ENCODE measurements at regions not wholly inside any gene's neighbourhood (a gene's known extent, or its start where the extent isn't known, plus 50 kb on each side); places are given as distances from the start of the nearest gene placed in this dataset.
"Not testable (repeated sequence)": the region's sequence is repeated elsewhere in the genome, so short reads cannot be mapped to it uniquely, and the experiment has no call there.

DNA sequence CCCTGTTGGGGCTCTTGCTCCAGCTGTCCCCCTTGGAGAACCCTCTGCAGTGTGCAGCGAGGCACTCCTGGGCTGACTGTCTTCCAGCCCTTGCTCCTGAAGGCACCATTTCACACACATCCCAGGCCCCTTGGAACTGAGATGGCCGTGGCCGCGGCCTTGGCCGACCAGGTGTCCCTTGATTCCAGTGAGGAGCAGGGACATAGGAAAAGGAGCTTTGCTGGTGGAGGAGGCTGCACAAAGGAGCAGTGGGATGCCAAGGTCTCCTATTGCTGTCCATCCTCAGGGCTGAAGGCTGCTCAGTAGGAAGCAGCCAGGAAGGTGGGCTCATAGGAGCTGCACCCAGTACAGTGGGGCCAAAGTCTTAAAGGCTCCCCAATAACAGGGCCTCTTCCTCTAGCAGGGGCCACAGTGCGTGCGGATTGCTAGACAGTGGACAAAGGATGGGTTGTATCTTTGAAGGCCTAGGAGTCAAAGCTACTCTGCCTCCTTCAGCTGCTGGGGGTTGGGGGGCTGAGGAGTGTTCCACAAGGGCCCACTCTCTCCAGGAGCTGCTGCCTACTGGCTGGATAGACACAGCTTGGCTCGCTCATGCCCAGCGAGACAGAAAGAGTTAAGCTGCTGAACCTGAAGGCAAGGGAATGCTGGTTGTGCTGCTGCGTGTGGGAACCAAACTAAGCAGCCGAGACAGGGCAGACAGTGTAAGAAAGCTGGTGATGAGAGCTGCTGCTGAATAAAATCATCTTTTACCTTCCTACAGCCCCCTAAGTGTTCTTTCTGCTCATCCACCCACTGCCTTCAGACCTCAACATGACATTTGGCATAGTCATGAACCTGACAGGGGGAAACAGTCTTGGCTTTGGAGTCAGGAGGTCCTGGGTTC is 891.9 kb upstream of the ZNF722 start:
- TF ChIP-seq, protein P1, sequence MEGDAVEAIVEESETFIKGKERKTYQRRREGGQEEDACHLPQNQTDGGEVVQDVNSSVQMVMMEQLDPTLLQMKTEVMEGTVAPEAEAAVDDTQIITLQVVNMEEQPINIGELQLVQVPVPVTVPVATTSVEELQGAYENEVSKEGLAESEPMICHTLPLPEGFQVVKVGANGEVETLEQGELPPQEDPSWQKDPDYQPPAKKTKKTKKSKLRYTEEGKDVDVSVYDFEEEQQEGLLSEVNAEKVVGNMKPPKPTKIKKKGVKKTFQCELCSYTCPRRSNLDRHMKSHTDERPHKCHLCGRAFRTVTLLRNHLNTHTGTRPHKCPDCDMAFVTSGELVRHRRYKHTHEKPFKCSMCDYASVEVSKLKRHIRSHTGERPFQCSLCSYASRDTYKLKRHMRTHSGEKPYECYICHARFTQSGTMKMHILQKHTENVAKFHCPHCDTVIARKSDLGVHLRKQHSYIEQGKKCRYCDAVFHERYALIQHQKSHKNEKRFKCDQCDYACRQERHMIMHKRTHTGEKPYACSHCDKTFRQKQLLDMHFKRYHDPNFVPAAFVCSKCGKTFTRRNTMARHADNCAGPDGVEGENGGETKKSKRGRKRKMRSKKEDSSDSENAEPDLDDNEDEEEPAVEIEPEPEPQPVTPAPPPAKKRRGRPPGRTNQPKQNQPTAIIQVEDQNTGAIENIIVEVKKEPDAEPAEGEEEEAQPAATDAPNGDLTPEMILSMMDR (IDR thresholded peaks at IDR 0.05; ENCODE audit: unreplicated experiment), result no peak
- Mint-ChIP-seq H3K27me3 (ENCODE audit: low read depth) (no peaks in the 10 kb centered on the region), H3K4me3 (no peak overlapping the region), H3K4me1 (no peaks in the 10 kb centered on the region), H3K27ac (no peak overlapping the region), H3K9me3 (peaks cover 63% of the 10 kb centered on the region), H3K36me3 (peaks cover 8% of the 10 kb centered on the region)
- no peak for DNase-seq (ENCODE audit: low spot score in 2 of 2, unreplicated experiment in 2 of 2)

DNA sequence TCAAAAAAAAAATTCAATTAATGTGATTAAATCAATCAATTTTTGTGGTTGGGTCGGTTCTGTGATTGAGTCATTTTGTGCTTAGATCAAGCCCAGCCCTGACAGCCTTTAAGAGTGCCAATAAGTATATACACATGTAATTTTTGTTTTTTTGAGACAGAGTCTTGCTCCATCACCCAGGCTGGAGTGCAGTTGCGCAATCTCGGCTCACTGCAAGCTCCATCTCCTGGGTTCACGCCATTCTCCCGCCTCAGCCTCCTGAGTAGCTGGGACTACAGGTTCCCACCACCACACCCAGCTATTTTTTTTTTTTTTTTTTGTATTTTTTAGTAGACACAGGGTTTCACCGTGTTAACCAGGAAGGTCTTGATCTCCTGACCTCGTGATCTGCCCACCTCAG is 887.1 kb upstream of the ZNF722 start:
- H3K4me1 Mint-ChIP-seq; H3K27me3 Mint-ChIP-seq (ENCODE audit: low read depth); H3K27ac Mint-ChIP-seq; H3K36me3 Mint-ChIP-seq; H3K4me3 Mint-ChIP-seq; DNase-seq (ENCODE audit: low spot score in 2 of 2, unreplicated experiment in 2 of 2): not testable (repeated sequence)
- peaks cover 51% of the 10 kb centered on the region for H3K9me3 Mint-ChIP-seq

DNA sequence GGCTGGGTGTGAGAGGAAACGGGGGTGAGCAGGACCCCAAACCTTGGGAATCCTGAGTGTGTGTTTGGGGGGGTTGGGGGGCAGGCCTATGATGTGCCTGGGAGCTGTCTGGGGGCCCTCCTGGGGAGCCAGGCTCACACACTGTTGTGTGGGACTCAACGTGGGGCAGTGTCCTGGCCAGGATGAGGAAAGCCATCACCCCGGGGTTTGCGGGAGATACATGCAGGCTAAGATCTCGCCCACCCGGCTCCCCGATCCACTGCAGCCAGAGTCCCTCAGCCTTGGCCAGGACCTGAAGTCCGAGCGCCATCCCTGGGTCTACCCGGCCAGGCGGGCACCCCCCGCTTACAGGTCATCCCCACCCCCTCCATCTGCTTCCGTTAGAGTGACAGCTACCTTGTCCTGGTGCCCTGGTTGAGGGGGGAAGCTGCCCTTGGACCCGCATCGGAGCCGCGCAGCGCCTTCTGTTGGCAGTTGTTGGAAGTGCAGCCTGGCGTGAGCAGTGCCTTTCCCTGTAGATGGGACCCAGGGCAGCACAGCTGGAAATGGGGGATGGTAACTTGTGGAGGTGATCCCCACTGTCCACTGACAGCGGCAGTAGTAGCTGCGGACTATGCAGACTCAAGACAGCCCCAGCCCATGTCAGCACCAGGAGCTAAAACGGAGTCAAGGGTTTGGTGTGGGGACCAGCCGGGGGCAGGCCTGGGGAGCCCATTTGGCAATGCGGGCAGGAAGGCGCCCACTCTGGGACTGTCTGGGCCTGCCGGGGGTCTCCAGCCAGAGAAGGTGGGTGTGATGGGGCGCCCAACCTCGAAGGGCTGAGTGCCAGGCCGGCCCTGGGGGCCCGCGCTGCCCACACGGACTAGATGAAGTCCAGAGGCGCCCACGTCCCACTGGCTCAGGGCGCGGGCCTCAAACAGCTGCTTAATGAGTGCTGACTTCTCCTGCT is 885.6 kb upstream of the ZNF722 start:
- H3K27me3 Mint-ChIP-seq (ENCODE audit: low read depth), result no peaks in the 10 kb centered on the region
- no peak for DNase-seq (ENCODE audit: low spot score in 2 of 2, unreplicated experiment in 2 of 2)
- H3K4me1 Mint-ChIP-seq, result no peaks in the 10 kb centered on the region
- no peak overlapping the region for H3K4me3 Mint-ChIP-seq
- TF ChIP-seq, protein P1 (IDR thresholded peaks at IDR 0.05; ENCODE audit: unreplicated experiment), result peak; percentile 33
- peaks cover 48% of the 10 kb centered on the region for H3K9me3 Mint-ChIP-seq
- H3K27ac Mint-ChIP-seq, result no peak overlapping the region
- H3K36me3 Mint-ChIP-seq, result peaks cover 9% of the 10 kb centered on the region

GRCh38 chr7:63113713-63114285 is 884.9 kb upstream of the ZNF722 start:
- peaks cover 51% of the 10 kb centered on the region for H3K9me3 Mint-ChIP-seq
- DNase-seq (ENCODE audit: low spot score in 2 of 2, unreplicated experiment in 2 of 2), result no peak
- TF ChIP-seq, protein P1 (IDR thresholded peaks at IDR 0.05; ENCODE audit: unreplicated experiment), result no peak

GRCh38 chr7:63114371-63114985 is 884.2 kb upstream of the ZNF722 start:
- Mint-ChIP-seq H3K27me3 (ENCODE audit: low read depth) (no peaks in the 10 kb centered on the region), H3K9me3 (peaks cover 51% of the 10 kb centered on the region), H3K4me3 (no peak overlapping the region), H3K27ac (no peak overlapping the region), H3K36me3 (peaks cover 9% of the 10 kb centered on the region), H3K4me1 (no peaks in the 10 kb centered on the region)
- no peak for DNase-seq (ENCODE audit: low spot score in 2 of 2, unreplicated experiment in 2 of 2)
- TF ChIP-seq, protein P1 (IDR thresholded peaks at IDR 0.05; ENCODE audit: unreplicated experiment), result no peak

More at GRCh38 chr7:63113713-63114285, 884.9 kb upstream of the ZNF722 start:
- Mint-ChIP-seq H3K27me3 (ENCODE audit: low read depth) (no peaks in the 10 kb centered on the region), H3K36me3 (peaks cover 9% of the 10 kb centered on the region), H3K4me3 (no peak overlapping the region), H3K27ac (no peak overlapping the region), H3K4me1 (no peaks in the 10 kb centered on the region)

All from mesothelial cell of epicardium (in vitro differentiated cells).